Middle frontal gyrus (tissue), 1 donor: ENCODE measurements at regions not wholly inside any gene's neighbourhood (a gene's known extent, or its start where the extent isn't known, plus 50 kb on each side); places are given as distances from the start of the nearest gene placed in this dataset.
"Not testable (repeated sequence)": the region's sequence is repeated elsewhere in the genome, so short reads cannot be mapped to it uniquely, and the experiment has no call there.

Source experiments
- DNase-seq: peaks from one replicate; pipeline ENCODE4 v3.0.0-alpha.2; 2015; ENCODE audit warnings: low spot score; ENCODE audit errors: extremely low spot score

DNA sequence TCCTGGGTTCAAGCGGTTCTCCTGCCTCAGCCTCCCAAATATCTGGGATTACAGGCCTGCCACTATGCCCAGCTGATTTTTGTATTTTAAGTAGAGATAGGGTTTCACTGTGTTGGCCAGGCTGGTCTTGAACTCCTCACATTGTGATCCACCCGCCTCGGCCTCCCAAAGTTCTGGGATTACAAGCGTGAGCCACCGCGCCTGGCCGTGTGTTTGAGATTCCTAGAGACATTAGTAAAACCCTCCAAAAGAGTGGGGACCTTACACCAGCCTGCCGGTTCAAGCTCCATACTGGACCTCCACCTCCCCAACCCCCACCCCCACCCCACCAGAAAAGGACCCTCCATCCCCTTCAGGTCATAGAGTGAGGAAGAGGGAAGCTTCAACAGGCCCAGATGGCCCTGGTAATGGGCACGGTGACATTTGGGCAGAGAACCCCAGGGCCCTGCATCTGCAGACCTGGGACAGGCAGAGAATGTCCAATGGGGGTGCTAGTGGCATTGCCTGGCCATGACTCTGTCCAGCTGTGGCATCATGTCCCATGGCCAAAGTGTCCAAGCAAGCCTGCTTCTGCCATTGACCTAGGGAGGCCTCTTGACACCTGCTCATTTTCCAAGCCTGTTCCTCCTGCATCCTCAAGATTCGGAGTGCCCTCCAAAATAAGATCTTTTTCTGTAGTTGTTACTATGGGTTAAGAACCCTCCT is 108.9 kb upstream of the KLF13 start:
- no peak for DNase-seq

DNA sequence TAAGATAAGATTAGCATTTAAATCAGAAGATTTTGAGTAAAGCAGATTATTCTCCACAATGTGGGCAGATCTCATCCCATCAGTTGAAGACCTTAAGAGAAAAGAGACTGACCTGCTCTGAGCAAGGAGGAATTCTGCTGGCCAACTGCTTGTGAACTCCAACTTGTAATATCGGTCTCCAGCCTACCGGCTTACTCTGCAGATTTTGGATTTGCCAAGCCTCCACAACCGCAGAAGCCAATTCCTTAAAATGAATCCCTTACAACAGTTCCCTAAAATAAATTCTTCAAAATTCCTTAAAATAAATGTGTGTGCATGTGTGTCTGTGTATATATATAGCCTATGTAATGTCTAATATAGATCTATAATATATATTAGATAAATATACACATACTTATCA is 107.4 kb upstream of the KLF13 start:
- DNase-seq = no peak

DNA sequence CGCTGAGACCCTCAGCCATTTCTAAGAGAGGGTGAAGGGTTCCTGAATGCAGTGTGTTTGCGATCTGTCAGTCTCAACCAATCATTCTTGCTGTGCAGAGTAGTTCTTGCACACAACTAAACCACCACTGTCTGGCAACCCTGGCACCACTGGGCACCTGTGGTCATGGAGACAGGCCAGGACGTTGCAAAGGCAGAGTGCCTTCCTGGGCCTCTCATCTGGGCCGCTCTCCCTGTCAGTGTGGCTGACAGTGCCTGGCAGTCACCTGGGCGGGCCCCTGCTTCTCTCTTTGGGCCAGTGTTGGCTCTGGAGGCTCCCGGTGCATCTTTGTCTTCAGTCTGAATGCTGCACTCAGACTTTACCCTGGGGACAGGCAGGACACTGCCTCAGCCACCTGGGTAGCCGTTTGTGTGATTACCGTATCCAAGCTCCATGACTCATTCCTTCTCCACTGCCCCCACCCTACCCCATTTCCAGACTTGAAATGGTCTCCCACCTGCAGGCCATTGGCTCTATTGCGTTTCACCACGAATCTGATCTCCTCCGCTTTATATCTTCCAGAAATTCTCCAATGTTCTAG is 104.6 kb upstream of the KLF13 start:
- no peak for DNase-seq

DNA sequence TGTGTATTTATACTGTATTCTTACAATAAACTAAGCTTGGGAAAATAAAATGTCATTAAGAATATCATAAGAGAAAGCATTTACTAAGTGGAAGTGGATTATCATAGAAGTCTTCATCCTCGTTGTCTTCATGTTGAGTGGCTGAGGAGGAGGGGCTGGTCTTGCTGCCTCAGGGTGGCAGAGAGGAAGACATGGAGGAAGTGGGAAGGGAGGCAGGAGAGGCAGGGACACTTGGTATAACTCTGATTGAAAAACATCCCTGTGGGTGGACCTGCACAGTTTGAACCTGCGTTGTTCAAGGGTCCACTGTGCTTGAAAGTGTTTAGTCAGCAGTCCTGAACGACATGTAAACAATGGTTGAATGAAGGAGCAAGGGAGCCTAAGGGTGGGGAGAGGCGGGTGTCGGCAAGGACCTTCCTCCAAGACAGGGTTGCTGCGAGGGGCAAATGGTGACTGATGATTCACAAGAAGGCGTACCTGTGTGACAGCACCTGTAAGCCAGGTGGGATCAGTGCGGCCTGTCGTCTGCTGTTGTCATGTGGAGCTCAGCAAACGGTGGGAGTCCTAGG is 103.8 kb upstream of the KLF13 start:
- DNase-seq = no peak

DNA sequence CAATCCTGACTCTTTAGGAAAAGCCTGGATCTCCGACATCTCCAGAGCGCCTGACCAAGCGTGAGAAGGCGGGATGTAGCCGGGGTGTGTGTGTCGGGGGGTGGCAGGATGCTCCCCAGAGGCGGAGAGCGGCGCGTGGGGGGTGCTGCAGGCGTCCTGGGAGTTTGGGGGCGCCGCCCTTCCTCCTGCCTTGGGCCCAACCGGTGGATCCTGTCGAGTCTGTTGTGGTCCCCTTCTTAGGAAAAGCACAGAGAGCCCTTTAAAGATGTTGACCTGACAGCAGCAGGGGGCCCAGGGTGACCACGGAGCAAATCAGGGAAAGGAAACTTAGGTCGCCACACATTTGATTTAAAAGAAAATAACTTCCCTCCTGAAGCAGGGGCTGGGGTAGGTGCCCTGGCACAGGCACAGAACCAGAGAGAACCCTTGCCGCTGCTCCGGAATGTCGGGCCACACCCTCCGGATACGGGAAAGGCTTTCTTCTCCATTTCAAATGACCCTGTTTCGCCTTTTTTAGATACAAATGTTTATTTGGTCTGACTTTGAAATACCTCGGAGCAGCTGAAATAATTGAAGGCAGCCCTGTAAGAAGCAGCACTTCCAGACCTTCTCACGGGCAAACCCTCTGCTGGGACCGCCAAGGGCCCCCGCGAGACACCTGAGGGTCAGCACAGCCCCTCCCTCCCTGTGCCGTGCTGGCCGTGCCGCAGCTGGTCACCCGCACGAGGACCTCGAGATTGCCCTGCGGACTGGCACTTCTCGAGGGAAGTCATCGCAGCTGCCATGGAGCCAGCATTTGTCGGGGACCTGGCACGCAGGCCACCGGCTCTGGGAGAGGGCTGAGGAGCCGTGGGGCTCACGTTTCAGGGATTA is 102.9 kb upstream of the KLF13 start:
- no peak for DNase-seq

DNA sequence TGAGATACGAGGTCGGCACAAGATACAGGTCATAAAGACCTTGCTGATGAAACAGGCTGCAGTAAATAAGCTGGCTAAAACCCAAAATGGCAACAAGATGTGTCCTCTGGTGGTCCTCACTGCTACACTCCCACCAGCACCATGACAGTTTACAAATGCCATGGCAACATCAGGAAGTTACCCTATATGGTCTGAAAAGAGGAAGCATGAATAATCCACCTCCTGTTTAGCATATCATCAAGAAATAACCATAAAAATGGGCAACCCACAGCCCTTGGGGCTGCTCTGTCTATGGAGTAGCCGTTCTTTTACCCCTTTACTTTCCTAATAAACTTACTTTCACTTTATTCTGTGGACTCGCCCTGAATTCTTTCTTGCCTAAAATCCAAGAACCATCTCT is 102.0 kb upstream of the KLF13 start:
- DNase-seq = not testable (repeated sequence)

DNA sequence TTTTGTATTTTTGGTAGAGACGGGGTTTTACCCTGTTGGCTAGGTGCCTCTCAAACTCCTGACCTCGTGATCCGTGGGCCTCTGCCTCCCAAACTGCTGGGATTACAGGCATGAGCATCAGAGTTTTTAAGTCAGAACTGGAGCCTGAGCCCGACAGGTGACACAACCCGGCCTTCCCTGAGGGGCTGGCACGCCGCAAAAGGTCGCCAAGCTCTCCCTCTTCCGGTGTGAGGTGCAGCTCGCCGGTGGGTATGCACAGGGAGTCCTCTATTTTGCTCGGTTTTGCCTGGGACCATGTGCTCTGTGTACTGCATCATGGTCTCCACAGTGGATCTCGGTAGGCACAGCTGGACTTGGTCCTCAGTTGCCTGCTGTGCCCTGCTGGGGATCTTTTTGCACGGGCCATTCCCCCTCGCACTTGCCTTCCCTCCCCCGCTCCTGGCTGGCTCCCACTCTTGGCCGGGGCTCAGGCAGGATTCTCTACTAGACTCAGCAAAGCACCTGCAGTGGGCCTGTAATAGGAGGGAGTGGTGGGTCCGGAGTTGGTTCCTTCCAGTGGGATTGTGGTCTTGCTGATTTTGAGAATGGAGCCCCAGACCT is 101.2 kb upstream of the KLF13 start:
- no peak for DNase-seq

DNA sequence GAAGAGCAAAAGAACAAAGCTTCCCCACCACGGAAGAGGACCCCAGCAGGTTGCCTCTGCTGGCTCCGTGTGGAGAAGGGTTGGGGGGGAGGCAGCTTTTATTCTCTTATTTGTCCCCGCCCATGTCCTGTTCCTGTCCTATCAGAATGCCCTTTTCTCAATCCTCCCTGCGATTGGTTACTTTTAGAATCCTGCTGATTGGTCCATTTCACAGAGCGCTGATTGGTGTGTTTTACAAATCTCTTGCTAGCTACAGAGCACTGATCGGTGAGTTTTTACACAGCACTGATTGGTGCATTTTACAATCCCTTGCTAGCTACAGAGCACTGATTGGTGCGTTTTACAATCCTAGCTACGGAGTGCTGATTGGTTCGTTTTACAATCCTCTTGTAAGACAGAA is 100.6 kb upstream of the KLF13 start:
- no peak for DNase-seq

DNA sequence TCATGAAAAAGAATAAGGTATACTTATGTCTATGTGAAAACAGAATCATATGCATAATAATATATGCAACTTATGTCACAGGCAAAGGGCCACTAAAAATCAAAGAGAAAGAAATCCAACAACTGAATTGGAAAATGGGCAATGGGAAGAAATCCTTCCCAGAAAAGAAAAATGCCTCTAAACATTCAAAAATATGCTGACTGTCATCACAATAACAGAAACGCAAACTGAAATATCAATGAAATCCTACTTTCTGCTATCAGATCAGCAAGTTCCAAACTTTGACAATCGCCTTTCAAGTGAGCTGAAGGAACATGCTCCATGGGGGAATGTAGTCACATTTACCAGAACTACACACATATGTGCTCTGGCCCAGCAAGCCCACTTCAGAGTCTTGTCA is 99.4 kb upstream of the KLF13 start:
- DNase-seq = no peak

DNA sequence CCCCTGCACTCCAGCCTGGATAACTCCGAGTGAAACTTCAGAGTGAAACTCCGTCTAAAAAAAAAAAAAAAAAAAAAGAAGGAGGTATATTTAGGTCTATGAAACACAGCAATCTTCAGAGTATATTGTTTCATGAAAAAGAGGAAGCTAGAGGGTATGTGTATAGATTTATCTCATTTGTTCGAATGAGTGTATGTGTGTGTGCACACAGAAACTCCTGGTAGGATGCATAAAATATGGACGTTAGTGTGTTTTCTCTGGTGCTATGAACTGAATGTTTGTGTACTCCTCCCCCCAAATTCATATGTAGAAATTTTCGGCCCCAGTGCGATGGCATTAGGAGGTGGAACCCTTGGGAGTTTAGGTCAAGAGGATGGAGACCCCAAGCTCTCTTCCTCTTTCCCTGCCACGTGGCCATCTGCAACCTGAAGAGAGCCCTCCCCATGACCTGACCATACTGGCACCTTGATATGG is 98.6 kb upstream of the KLF13 start:
- DNase-seq = no peak

DNA sequence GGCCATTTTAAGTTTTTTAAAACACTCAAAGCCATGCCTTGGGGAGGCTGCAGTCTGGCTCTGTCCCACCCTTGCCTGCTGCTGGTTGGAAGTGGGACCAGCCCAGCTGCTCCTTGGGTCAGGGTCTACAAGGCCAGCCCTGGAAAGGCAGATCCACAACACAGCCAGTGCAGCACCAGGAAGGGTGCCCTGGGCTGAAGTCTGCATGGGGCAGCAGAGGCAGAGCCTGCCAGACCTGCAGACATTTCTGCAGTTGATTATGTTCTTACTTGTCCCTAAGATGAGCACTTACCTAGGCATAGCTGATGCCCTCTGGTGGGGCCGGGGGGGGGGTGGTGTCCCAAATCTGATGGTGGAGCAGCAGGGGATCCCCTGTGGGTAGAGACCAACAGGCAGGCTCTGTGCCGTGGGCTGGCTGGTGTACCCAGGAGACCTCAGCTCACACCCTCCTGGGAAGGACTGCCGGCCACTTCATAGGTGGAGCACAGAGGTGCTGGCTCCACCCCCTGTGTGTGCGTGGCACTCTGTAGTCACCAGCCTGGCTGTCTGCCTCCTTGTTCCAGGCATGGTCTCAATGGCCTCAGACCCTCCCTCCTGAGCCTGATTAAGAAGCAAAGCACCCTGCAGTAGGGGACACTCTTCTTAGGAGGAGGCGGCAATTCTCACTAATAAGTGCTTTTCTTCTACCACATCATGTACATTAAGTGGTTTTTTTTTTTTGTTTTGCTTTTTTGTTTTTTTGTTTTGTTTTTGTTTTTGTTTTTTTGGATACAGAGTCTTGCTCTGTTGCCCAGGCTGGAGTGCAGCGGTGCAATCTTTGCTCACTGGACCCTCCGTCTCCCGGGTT is 97.4 kb upstream of the KLF13 start:
- DNase-seq = no peak

DNA sequence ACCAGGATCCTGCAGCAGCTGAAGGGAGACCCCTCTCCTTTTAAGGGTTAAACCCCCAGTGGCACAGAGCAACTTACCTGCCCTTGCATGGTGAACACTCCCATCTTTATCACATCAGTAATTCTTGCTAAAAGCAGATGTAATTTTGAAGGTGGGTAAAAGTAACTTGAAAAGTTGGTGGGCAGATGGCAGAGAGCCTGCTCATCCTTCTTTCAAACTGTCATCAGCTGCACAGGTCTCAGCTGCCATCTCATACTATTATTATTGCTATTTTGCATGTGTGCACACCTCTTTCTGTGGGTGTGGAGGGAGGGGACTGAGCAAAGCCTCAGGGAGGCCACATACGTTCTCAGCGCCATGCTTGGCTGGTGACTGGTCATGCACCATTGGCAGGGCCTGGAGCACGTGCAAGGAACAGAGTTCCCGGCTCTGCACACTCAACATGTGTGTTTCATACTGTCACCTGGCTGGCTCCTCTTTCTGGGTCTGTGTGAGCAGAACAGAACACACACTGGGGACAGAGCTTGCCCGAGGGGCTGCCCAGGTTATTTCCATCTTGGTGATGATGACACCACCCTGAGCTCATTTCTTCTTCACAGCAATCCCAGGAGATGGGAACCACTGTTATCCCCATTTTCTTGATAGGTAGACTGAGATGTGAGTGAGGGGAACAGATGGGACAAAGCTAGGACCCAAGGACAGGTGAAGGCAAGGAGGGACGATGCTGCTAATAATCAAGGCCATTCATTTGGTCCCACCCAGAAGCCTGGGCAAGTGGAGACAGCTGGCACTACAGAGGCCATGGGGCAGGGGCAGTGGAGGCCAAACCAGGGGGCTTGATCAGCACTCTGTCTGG is 95.8 kb upstream of the KLF13 start:
- no peak for DNase-seq

DNA sequence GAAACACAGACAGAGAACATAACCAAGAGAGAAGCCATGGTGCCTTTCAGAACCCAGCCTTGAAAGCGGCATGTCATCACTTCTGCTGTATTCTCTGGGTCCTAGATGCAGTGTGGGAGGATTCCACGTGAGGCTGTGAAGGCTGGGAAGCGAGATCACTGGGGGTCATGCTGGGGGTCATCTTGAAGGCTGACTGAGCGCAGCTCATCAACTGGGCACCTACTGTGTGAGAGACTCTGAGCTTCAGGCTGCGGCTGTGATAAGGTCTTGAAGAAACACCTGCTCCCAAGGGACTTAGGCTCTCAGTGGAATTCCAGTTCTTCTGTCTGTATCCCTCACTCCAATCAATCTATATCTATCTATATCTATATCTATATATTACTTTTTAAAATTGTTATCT is 91.8 kb upstream of the KLF13 start:
- DNase-seq = no peak

DNA sequence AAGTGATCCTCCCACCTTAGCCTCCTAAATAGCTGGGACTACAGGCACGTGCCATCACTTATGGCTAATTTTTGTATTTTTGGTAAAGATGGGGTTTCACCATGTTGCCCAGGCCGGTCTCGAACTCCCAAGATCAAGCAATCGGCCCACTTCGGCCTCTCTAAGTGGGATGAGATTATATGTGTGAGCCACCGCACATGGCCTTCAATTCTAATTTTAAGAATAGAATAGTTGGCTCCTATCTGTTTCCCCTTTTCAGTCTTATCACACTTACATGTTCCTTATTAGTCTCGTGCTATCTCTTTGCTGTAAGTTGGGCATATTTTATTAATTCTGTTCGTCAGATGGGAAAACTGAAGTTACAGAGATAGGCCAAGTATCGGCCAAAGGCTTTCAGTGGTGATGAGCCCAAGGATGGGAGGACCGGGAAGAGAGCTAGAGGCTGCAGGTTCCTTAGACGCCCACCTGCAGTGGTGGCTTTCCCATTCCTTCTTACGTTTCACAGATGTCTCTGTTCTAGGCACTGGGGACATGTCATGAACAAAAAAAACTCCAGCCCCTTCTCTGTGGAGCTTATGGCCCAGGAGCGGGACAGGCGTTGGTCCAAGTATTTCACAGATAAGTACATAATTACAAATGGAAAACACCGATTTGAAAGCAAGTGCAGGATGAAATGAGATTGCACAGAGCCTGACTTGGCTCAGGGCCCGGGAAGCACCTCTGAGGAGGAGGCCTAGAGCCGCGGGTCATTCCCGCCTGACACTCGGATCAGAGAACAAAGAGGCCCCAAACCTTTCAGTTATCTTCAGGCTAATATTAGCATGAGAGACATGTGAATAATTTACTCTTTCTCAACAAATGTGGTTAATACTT is 91.1 kb upstream of the KLF13 start:
- no peak for DNase-seq

DNA sequence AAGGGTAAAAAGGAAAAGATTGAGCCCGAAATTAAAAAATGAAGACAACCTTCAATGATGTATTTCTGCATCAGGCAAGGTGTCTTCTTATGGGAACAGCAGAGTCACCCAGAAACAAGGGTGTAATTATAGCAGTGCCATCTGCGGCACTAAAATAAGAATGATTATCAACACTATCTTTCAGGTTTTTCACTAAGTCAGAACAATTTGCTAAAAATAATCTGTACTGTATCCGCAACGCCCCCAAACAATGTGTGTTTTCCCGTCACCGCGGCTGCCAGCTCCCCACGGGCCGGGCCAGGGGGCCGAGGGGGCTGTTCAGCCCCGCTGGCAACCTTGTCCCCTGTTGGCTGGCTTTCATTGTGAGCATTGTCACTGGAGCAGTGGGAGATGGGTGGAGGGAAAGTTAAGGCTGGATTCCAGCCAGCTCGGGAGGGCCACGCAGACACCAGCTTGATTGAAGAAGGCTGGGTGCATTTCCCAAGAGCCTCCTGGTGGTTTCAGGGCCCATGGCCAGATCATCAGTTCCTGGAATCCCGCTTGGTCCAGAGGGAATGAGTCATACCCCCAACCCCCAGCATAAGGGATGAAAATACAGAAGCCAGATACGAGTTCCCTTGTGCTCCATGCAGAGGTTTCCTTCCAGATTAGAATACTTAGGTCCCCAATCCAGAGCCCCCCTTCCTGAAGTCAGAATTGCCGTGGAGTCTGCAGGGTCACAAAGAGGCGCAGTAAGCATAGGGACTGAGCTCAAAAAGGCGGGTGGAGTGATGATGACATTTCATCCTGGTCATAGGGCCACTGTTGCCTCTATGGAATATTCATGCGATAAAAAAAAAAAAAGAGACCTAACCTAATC is 90.2 kb upstream of the KLF13 start:
- DNase-seq = peak; percentile 64

DNA sequence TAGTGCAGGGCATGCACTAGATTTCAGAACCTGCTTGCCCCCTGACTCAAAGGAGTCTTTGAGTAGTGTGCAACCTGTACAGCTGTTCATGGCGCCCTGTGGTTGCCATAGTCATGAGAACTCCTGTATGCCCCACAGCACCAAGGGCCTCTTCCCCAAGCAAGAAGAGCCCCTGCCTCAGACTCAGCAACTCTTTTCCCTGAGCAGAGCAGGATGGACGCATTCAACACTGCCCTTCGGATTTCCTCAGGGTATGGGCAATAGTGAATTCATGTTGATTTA is 89.7 kb upstream of the KLF13 start:
- DNase-seq = no peak

DNA sequence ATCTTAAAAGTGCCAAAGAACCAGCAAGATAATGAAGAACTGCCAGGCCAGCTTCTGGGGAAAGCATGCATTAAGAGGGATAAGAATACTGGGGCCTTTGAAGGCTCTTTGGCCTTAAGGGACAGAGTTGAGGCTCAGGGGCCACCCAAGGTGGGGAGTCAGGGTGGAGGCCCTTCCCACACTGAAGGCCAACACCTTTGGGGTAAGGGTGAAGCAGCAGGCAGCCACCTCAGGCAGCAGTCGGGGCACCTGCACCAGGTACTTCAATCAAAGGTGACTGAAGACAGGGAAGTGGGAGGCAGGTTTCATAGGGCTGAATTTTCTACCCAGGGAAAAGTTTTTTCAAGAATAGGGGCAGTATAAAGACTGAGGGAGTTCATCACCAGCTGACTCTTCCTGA is 87.7 kb upstream of the KLF13 start:
- DNase-seq = no peak

DNA sequence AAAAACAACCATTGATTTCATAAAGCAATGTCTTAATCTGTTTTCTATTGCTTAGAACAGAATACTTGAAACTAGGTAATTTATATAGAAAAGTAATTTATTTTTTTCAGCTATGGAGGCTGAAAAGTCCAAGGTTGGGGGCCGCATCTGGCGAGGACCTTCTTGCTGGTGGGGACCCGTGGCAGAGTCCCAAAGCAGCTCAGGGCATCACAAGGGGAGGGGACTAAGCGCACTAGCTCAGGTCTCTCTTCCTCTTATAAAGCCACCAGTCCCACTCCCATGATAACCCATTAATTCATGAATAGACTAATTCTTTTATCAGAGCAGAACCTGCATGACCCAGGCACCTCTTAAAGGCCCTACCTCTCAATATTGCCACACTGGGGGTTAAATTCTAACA is 87.2 kb upstream of the KLF13 start:
- no peak for DNase-seq
